ENCODE measurements at regions not wholly inside any gene's neighbourhood (a gene's known extent, or its start where the extent isn't known, plus 50 kb on each side); places are given as distances from the start of the nearest gene placed in this dataset.

- Histone ChIP-seq H3K79me2 (ENCODE audit: control insufficient read depth, insufficient read depth, low read length) (no peaks in the 10 kb centered on the region), H3K36me3 (replicated peaks in 1 of 2; ENCODE audit: control extremely low read depth in 1 of 2, control insufficient read depth in 1 of 2, extremely low read depth in 1 of 2, insufficient read depth in 2 of 2, low read length in 1 of 2) (no peaks in the 10 kb centered on the region), H3K4me3 (ENCODE audit: control extremely low read depth in 1 of 5, extremely low read depth in 1 of 5, insufficient read depth in 1 of 5, low read depth in 2 of 5, low read length in 4 of 5) (no peak overlapping the region), H3K4me1 (ENCODE audit: control insufficient read depth in 2 of 2, insufficient read depth in 2 of 2, low read length in 2 of 2) (peaks cover 15 to 20% of the 10 kb centered on the region in 2 donors), H3K27ac (ENCODE audit: low read length in 2 of 2) (no peak overlapping the region), H4K20me1 (ENCODE audit: control insufficient read depth, insufficient read depth, low read length, poor library complexity, severe bottlenecking) (no peaks in the 10 kb centered on the region), H3K9ac (ENCODE audit: low read length) (no peak overlapping the region), H2AFZ (ENCODE audit: insufficient read depth, low read depth, low read length, poor library complexity, severe bottlenecking) (no peak overlapping the region), H3K27me3 (replicated peaks in 1 of 4; ENCODE audit: control extremely low read depth in 1 of 4, control insufficient read depth in 3 of 4, insufficient read depth in 4 of 4, low read length in 3 of 4) (no peaks in the 10 kb centered on the region), H3K4me2 (replicated peaks; ENCODE audit: low read depth, low read length, poor library complexity, severe bottlenecking) (no peak overlapping the region), H3K9me3 (ENCODE audit: control extremely low read depth in 1 of 3, control insufficient read depth in 2 of 3, insufficient read depth in 1 of 3, low read length in 2 of 3) (no peaks in the 10 kb centered on the region)
- ChIA-PET CTCF (interaction anchor here (0.8 kb wide), 1 partner anchor 201 kb away, joined by 3 read pairs; no protein-coding TSS in a partner anchor), POLR2A (no interaction called here)
- intact Hi-C loops (cut with micrococcal nuclease) = loop anchor here (2.0 kb wide), 1 partner anchor 15 kb away; no protein-coding TSS in a partner anchor
- DNase-seq (no peak), ATAC-seq (ENCODE audit: low read depth) (no peak)
- H3K4me1 Mint-ChIP-seq = peaks cover 33% of the 10 kb centered on the region
- TF ChIP-seq CTCF (IDR thresholded peaks at IDR 0.05) (no peak), EZH2 (IDR thresholded peaks at IDR 0.05; ENCODE audit: borderline replicate concordance, insufficient read depth, low read depth, low read length, poor library complexity, severe bottlenecking) (no peak)
- no peak overlapping the region for H3K4me3 Mint-ChIP-seq
- WGBS (ENCODE audit: insufficient coverage) = 94% methylated on average over 3 of the region's 9 CpGs
- no peak overlapping the region for H3K27ac Mint-ChIP-seq
- no peaks in the 10 kb centered on the region for H3K9me3 Mint-ChIP-seq (ENCODE audit: insufficient read depth)
- no peaks in the 10 kb centered on the region for H3K27me3 Mint-ChIP-seq
Measured at GRCh38 chr10:62617652-62618051, 186.9 kb upstream of the ADO start.

GRCh38 chr10:62618054-62618453, 186.5 kb upstream of the ADO start:
- Histone ChIP-seq H3K4me2 (replicated peaks; ENCODE audit: low read depth, low read length, poor library complexity, severe bottlenecking) (no peak overlapping the region), H4K20me1 (ENCODE audit: control insufficient read depth, insufficient read depth, low read length, poor library complexity, severe bottlenecking) (no peaks in the 10 kb centered on the region), H2AFZ (ENCODE audit: insufficient read depth, low read depth, low read length, poor library complexity, severe bottlenecking) (no peak overlapping the region), H3K4me3 (ENCODE audit: control extremely low read depth in 1 of 5, extremely low read depth in 1 of 5, insufficient read depth in 1 of 5, low read depth in 2 of 5, low read length in 4 of 5) (no peak overlapping the region), H3K4me1 (ENCODE audit: control insufficient read depth in 2 of 2, insufficient read depth in 2 of 2, low read length in 2 of 2) (peaks cover 15 to 20% of the 10 kb centered on the region in 2 donors), H3K36me3 (replicated peaks in 1 of 2; ENCODE audit: control extremely low read depth in 1 of 2, control insufficient read depth in 1 of 2, extremely low read depth in 1 of 2, insufficient read depth in 2 of 2, low read length in 1 of 2) (no peaks in the 10 kb centered on the region), H3K27me3 (replicated peaks in 1 of 4; ENCODE audit: control extremely low read depth in 1 of 4, control insufficient read depth in 3 of 4, insufficient read depth in 4 of 4, low read length in 3 of 4) (no peaks in the 10 kb centered on the region), H3K9me3 (ENCODE audit: control extremely low read depth in 1 of 3, control insufficient read depth in 2 of 3, insufficient read depth in 1 of 3, low read length in 2 of 3) (no peaks in the 10 kb centered on the region), H3K27ac (ENCODE audit: low read length in 2 of 2) (no peak overlapping the region), H3K79me2 (ENCODE audit: control insufficient read depth, insufficient read depth, low read length) (no peaks in the 10 kb centered on the region), H3K9ac (ENCODE audit: low read length) (no peak overlapping the region)
- Mint-ChIP-seq H3K4me1 (peaks cover 33% of the 10 kb centered on the region), H3K4me3 (no peak overlapping the region), H3K27me3 (no peaks in the 10 kb centered on the region), H3K9me3 (ENCODE audit: insufficient read depth) (no peaks in the 10 kb centered on the region), H3K27ac (no peak overlapping the region)
- WGBS (ENCODE audit: insufficient coverage) = 84% methylated on average over 5 of the region's 5 CpGs
- POLR2A ChIA-PET = no interaction called here
- ATAC-seq (ENCODE audit: low read depth) = no peak
- intact Hi-C loops (cut with micrococcal nuclease) = loop anchor here (2.0 kb wide), 1 partner anchor 15 kb away; no protein-coding TSS in a partner anchor
- no peak for DNase-seq
- TF ChIP-seq CTCF (IDR thresholded peaks at IDR 0.05) (no peak), EZH2 (IDR thresholded peaks at IDR 0.05; ENCODE audit: borderline replicate concordance, insufficient read depth, low read depth, low read length, poor library complexity, severe bottlenecking) (no peak)
- CTCF ChIA-PET = no interaction called here
